HG03025 (cell line): ENCODE measurements at regions not wholly inside any gene's neighbourhood (a gene's known extent, or its start where the extent isn't known, plus 50 kb on each side); places are given as distances from the start of the nearest gene placed in this dataset.

Source experiments
- ATAC-seq: cut with Tn5 transposase; IDR thresholded peaks from one replicate; pipeline ENCODE4 v1.9.1; 2021; ENCODE audit warnings: mild to moderate bottlenecking, moderate library complexity; ENCODE audit not compliant: unreplicated experiment, low FRiP score

- ATAC-seq = no peak
Observed at GRCh38 chr4:38606587-38606905, 57.5 kb upstream of the KLF3 start.

GRCh38 chr4:38609614-38610013 lies 54.4 kb upstream of the KLF3 start:
- no peak for ATAC-seq

- no peak for ATAC-seq
Observed at GRCh38 chr4:38610521-38610920, 53.5 kb upstream of the KLF3 start.

- ATAC-seq = no peak
Observed at GRCh38 chr4:38610966-38611431, 53.0 kb upstream of the KLF3 start.

- ATAC-seq = no peak
Observed at GRCh38 chr4:38611676-38612075, 52.3 kb upstream of the KLF3 start.

GRCh38 chr4:38612646-38613414 lies 51.2 kb upstream of the KLF3 start:
- no peak for ATAC-seq
